Upper lobe of left lung (tissue), 4 donors: ENCODE measurements at regions not wholly inside any gene's neighbourhood (a gene's known extent, or its start where the extent isn't known, plus 50 kb on each side); places are given as distances from the start of the nearest gene placed in this dataset.

Experiments used
- POLR2A ChIP-seq, 4 donors: fragments of 450-650 bp; IDR thresholded peaks; one replicate each; pipeline ENCODE4 v1.5.1; 2016 to 2017; ENCODE audit warnings: antibody characterized with exemption in 4 of 4, mild to moderate bottlenecking in 2 of 4
- POLR2AphosphoS5 ChIP-seq, 2 donors: sonication (generic); formaldehyde crosslinking; IDR thresholded peaks; one replicate each; pipeline ENCODE4 v1.5.1; 2017; ENCODE audit warnings: antibody characterized with exemption in 2 of 2
- TF ChIP-seq, protein P1 (sequence below), 6 experiments: fragments of 450-650 bp in 4 of 6; fragments of 200-600 bp in 2 of 6; sonication (generic) in 2 of 6; IDR thresholded peaks; one replicate each; pipeline ENCODE4 v1.5.1; 2016 to 2019; ENCODE audit warnings: antibody characterized with exemption in 6 of 6

DNA sequence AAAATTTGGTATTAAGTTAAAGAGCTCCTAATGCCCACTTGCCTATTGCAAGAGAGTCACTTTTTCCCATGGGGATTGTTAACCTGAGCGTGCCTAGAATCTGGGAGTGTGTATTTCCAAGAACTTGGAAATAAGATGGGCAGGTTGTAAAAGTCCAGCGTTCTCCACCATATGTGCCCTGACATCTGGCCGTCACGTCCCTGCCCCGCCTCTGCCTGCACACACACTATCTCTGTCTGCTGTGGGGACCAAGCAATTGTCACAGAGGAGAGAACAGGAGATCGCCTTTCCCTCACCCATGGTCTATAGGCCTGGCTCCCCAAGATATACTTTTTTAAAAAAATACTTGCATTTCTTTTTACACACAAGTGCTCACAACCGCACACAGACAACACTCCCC, 396.5 kb upstream of the PFKP start:
- TF ChIP-seq POLR2A (IDR thresholded peaks at IDR 0.05) (no peak), POLR2AphosphoS5 (IDR thresholded peaks at IDR 0.05) (no peak)
- TF ChIP-seq, protein P1, sequence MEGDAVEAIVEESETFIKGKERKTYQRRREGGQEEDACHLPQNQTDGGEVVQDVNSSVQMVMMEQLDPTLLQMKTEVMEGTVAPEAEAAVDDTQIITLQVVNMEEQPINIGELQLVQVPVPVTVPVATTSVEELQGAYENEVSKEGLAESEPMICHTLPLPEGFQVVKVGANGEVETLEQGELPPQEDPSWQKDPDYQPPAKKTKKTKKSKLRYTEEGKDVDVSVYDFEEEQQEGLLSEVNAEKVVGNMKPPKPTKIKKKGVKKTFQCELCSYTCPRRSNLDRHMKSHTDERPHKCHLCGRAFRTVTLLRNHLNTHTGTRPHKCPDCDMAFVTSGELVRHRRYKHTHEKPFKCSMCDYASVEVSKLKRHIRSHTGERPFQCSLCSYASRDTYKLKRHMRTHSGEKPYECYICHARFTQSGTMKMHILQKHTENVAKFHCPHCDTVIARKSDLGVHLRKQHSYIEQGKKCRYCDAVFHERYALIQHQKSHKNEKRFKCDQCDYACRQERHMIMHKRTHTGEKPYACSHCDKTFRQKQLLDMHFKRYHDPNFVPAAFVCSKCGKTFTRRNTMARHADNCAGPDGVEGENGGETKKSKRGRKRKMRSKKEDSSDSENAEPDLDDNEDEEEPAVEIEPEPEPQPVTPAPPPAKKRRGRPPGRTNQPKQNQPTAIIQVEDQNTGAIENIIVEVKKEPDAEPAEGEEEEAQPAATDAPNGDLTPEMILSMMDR (IDR thresholded peaks at IDR 0.05), result no peak
